Fibroblast of pulmonary artery (primary cell): ENCODE measurements at regions not wholly inside any gene's neighbourhood (a gene's known extent, or its start where the extent isn't known, plus 50 kb on each side); places are given as distances from the start of the nearest gene placed in this dataset.
"Not testable (repeated sequence)": the region's sequence is repeated elsewhere in the genome, so short reads cannot be mapped to it uniquely, and the experiment has no call there.

Experiments
- DNase-seq: peaks from one replicate; pipeline ENCODE4 v3.0.0-alpha.2; 2010; ENCODE audit warnings: low read depth
- H3K4me3 ChIP-seq: replicated peaks from 2 replicates; pipeline ENCODE4 v1.5.1; 2011; ENCODE audit warnings: low read depth, mild to moderate bottlenecking, control low read depth, low read length, moderate library complexity
- CTCF ChIP-seq: IDR thresholded peaks from 2 replicates; pipeline ENCODE4 v1.5.1; 2011; ENCODE audit warnings: mild to moderate bottlenecking, control low read depth, low read length, inconsistent platforms; ENCODE audit errors: missing control alignments

- no peak for DNase-seq
- no peak for TF ChIP-seq CTCF
Observed at GRCh38 chr16:5206331-5206990, 108.9 kb upstream of the EEF2KMT start.

GRCh38 chr16:5205361-5206040 is 107.9 kb upstream of the EEF2KMT start:
- DNase-seq = no peak
- H3K4me3 ChIP-seq = no peak overlapping the region
- TF ChIP-seq CTCF = no peak

More at GRCh38 chr16:5206331-5206990, 108.9 kb upstream of the EEF2KMT start:
- H3K4me3 ChIP-seq = no peak overlapping the region

GRCh38 chr16:5203675-5204074 is 106.1 kb upstream of the EEF2KMT start:
- H3K4me3 ChIP-seq, DNase-seq: not testable (repeated sequence)

- no peak overlapping the region for H3K4me3 ChIP-seq
- DNase-seq = no peak
- no peak for TF ChIP-seq CTCF
Observed at GRCh38 chr16:5200123-5200522, 102.5 kb upstream of the EEF2KMT start.

- TF ChIP-seq CTCF = no peak
- no peak overlapping the region for H3K4me3 ChIP-seq
- DNase-seq = no peak
Observed at GRCh38 chr16:5196204-5196603, 98.6 kb upstream of the EEF2KMT start.

- no peak for TF ChIP-seq CTCF
- no peak overlapping the region for H3K4me3 ChIP-seq
- DNase-seq = no peak
Observed at GRCh38 chr16:5193861-5194260, 96.3 kb upstream of the EEF2KMT start.

- DNase-seq = no peak
- H3K4me3 ChIP-seq = no peak overlapping the region
- no peak for TF ChIP-seq CTCF
Observed at GRCh38 chr16:5188989-5189352, 91.4 kb upstream of the EEF2KMT start.
